GM21619 (cell line): ENCODE measurements at regions not wholly inside any gene's neighbourhood (a gene's known extent, or its start where the extent isn't known, plus 50 kb on each side); places are given as distances from the start of the nearest gene placed in this dataset.

Source experiments
- ATAC-seq: cut with Tn5 transposase; IDR thresholded peaks from one replicate; pipeline ENCODE4 v1.9.1; 2021; ENCODE audit not compliant: unreplicated experiment

DNA sequence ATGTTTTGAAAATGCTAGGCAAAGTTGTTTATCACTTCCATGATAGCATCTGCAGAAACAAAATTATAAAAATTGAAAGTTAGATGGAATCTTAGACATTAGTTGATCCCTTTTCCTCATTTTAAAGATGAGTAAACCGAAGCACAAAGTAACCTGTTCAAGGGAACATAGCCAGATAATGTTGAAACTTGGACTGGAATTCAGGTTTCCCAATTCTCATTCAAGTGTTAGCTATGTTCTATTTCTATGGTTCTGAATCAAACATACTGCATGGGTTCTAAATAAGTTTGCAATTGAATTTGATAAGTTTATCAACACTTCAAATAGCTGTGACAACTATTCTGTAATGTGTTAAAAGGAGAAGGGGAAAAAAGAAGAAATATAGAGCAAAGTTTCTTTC lies 122.4 kb upstream of the SOX5 start:
- ATAC-seq, result no peak

DNA sequence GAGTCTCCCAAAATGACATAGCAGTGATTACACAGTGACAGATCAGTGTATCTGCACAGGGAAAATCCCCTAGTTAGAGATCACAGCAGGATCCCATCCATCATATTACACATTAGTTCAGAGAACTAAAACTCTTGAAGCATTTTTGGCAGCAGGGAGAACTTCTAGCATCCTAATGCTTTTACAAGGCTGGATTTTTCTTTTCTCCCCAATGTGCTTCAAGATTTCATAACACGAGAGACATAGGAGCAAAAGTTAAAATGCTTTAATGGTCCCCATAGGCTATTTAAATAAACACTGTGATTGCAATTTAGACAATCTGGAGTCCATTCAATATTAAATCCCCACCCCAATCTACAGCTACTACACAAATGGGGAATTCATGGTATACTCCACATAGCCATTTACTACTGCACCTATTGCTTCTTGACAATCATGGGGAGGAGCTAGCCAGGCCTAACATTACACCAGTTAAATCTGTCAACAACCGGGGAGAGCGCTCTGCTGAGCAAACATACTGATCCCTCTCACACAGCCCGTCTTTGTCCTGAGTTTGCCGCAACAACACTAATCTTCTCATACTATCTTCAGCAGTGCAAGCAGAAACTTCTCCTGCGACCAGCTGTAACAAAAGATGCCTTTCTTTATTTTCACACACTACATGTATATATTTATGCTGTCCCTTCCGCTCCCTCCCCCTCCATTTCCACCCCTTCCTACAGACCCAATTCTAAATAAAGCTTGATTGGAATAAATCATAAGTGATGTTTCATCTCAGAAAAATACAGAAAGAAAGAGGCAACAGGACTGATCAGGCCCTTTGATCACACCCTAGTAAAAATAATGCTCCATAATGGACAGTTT lies 120.3 kb upstream of the SOX5 start:
- ATAC-seq, result no peak

DNA sequence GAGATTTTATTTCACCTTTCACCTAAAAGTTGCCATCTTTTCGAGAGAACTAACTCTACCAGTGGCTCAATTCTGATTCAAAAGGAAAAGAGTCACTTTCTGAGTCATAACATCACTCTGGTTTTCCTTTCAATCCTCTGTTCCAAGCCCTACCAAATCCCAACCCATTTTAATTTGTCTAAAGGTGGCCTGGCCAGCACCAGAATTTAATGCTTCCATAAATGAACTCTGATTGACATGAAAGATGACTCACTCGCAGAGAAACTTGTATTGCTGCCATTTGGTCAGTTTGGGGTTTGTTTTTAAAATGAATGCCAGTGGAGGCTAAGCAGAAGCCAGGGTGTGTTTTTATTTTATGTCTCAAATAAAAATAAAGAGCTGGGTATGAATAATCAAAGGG lies 117.4 kb upstream of the SOX5 start:
- ATAC-seq, result no peak

DNA sequence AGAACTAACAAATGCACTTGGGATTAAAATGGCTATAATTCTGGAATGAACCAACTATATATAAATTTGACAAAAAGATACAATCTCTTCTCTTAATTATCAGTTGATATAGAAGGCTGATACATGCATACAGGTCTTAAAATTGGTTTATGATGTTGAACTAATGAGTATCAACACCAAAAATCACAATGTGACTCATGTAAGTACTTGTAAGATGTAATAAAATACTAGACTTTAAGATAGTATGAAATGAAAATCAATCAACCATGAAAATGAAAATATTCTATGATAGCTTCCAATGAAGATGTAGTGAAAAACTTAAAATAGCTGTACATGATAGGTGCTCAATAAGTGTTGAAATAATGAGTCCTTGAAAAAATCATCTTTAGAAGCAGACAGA lies 116.6 kb upstream of the SOX5 start:
- ATAC-seq, result no peak

DNA sequence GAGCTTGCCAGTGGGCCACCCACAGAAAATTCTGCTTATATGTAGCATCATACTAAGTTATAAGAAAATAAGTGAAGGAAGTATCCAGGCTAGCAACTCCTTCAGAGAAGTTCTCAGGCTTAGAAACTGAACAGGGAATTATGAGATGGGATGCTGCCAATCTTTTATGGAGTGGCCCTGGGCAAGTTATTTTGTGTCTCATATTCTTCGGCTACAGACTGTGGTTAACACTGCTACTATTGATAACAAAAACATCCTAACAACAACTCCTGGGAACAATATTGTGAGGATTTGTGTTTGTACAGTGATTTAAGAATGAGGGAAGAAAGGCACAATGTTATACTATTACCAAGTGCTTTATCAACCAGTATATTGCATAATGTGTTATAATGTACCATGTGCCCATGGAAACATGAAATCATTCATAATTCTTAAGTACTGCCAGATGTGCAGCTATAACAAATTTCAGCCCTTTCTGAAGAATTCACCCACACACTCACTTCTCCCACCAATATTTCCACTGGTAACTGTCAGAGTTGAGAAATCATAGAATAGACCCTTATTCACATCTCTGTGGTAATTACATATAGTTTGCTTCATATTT lies 113.3 kb upstream of the SOX5 start:
- ATAC-seq, result no peak

DNA sequence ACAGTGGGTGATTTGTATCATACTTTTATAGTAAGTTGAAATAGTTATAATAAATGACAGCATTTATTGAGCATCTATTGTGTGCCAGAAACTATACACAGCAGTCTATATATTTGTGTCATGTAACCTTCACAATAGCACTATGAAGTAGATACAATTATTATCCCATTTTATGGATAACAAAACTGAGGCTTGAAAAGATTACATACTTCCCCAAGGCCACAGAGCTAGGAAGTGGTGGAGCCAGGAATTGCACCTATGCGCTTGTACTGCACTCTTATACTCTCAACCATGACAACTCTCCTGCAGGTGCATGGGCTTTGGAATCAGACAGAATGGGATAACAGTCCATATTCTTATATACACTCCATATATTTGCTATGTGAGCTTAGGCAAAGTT lies 110.6 kb upstream of the SOX5 start:
- ATAC-seq, result no peak

DNA sequence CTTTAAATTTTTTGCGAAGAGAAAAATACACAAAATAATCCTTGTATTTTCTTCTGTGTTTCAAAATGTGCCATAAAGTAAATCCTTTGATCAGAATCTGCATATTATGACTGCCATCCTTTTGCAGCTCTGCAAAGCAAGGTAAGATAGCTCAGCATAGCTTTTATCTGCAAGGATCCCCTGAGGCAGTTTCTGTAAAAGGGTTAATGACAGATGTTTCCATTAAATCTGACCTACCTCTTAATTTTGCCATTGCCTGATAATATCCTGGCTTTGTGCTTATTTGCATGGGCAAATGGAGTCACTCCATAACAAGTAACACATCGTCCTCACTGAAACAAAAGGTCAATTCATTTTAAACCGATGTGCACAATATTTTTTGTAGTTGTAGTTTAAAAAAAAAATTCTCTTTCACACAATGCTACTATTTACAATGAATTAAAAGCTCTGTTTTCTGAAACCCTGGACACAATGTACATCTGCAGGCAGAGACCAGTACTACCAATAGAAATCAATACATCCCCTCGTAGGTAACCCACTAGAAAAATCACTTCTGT lies 108.5 kb upstream of the SOX5 start:
- ATAC-seq, result no peak

DNA sequence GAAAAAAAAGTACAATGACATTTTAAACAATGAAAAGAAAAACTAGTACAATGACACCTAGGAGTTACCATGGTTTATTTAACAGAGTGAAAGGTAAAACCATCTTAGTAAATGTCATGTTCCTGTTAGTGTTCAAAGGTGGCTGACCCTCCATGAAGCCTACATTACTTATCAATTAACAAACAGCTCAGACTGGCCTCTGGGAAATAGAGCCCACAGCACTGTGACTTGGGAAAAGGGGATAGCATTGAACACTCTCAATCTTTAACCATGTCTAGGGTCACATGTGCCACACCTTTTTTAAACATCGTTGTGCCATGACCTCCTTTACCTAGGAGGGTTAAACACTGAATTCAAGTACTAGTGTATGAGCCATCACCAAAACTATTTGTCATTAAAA lies 106.3 kb upstream of the SOX5 start:
- ATAC-seq, result no peak

DNA sequence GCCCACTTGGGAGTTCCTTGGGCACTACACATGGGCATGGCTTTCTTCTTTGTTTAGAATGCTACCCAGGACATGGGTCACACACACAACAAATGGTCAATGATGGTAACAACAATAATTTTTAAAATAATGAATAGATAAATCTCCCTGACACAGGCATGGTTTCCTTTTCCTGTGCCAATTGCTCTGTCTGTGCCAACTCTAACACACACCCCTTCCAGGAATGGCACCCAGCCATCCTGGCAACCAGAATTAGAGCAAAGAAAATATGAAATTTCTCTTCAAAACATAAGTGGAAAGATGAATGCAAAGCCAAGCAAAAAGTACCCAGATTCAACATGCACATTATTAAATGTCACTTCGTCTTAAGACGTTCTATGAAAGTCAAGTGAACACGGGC lies 104.9 kb upstream of the SOX5 start:
- no peak for ATAC-seq

DNA sequence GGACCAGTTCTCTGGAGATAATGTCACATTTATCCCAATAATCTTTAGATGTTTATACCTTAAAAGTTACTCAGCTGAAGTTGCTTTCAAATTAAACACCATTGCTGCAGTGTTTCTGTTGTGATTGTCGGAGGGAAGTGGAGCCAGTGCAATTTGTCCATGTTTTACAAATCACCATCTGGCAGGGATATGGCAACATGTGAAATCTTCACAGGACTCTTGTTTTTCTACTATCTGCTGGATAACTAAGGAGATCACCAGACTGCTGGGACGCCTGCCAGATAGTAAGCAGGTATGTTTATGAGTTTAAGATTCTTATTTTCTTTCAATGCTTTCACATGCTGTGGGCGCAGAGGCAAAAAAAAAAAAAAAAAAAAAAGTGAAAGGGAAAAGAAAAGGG lies 100.3 kb upstream of the SOX5 start:
- ATAC-seq, result no peak

DNA sequence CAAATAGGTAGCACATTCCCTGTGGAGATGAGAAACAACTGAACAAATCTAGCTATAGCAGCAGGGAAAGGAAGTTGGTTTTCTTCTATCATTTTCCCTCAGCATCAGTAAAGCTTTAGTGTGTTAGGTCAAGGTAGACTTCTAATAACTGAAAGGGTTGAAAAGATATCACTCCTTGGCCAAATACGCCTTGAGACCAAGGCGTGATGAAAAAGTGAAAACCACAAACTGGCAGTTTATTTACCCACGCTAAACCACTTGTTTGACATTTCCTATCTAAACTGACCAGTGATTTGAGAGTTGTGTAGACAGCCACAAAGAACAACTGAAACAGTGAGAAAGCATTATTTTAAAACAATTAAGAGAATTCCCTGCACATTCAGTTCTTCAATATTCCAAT lies 99.6 kb upstream of the SOX5 start:
- ATAC-seq, result no peak

DNA sequence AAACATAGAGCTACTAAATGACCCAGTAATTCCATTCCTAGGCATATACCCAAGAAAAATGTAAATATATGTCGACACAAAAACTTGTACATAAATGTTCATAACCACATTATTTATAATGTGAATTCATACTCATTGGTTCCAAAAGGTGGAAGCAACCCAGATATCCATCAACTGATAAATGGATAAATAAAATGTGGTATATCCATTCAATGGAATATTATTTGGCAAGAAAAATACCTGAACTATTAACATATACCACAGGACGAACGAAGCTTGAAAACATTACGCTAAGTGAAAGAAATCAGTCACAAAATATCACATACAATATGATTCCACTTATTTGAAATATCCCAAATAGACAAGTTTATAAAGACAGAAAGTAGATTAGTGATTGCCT lies 99.0 kb upstream of the SOX5 start:
- no peak for ATAC-seq

DNA sequence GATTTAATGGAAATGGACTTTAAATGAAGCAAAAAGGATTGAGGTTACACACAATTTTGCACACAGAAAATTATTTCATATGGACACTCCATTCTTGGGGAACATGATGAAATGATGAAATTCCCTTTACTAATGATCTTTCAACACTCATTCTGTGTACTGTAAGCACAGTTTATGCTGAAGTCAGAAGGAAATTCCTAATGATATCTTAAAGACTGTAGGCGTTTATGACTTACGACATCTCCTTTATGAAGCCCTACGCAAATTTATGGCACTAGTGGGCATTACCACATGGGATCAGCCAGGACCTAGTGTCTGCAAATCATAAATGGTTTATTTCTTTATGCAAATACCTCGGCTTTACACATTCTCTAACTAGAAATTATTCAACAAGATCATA lies 97.9 kb upstream of the SOX5 start:
- no peak for ATAC-seq

DNA sequence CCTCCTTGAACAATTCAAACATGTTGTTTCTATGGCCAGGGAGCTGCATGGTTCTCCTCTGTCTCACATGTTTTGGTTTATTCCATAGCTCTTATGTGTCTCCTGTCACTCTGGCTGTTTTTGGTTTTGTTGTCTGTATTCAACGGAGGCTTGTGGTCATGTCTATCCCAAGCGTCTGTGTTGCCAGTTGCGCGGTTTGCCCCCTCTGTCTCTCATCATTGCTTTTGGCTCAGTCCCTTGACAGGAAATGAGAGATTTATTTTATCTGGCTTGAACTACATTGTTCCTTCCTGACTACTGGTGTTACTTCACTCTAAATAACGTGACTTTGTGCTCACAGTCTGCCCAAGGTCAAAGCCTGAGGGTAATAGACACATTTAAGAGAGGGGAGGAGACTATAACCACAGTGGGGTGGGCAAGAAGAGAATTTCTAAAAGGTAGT lies 96.4 kb upstream of the SOX5 start:
- no peak for ATAC-seq

DNA sequence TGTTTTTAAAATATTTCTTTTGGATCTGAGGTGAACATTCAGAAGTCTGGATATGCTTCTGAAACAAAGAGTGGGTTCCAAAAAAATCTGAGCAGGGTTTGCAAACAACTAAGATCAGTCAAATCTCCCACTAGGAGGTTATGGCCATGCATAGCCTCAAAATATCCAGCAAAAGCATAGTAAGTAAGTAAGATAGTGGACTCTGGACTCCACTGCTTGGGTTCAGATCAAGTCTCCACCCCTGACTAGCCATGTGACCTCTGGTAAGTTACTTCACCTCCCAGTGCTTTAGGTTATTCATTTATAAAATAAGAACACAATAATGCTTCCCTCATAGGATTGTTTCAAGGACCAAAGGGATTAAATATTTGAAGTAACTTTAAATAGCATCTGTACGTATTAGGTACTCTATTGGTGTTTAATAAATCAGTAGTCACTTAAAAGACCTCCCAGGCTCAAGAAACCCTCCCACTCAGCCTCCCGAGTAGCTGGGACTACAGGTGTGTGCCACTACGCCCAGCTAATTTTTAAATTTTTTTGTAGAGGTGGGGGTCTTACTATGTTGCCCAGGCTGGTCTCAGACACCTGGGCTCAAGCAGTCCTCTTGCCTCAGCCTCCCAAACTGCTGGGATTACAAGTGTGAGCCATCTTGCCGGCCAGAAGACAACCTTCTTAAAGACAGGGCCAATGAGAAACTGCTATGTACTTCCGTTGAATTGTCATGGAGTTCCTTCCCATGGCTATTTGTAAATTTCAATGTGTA lies 95.7 kb upstream of the SOX5 start:
- no peak for ATAC-seq

DNA sequence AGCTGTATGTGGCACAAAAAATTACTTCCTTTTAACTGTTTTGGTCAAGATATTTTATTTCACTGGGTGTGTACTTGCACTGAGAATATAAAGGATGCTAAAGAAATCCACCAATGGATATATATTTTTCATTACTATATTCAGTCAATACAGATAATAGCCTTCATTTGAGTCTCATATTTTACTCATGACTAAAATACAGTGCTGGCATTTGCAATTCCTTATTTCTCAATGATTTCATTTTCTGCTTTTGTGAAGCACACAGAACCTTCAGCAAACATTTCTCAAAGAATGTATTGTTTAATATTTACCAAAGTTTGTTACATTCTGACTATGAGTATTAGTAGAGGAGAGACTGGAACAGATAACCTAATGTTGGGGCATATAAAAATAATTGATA lies 93.2 kb upstream of the SOX5 start:
- ATAC-seq, result no peak

DNA sequence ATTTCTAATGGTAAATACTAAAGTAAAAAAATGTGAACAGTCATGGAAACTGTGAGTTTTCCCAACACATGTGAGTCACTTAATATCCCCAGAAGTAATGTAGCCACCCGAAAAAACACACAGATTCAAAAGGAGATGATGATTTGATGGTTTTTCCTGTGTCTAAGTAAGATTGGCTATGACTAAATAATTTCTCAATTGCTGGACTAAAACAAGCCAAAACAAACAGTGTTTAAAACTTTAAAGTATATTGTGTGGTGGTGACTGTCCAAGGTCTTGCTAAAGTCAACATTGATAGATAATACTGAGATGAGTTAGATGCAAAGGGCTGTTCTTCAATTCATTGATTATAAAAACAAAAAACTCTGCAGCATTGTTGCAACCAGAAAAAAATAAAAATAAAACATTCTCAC lies 89.6 kb upstream of the SOX5 start:
- no peak for ATAC-seq

DNA sequence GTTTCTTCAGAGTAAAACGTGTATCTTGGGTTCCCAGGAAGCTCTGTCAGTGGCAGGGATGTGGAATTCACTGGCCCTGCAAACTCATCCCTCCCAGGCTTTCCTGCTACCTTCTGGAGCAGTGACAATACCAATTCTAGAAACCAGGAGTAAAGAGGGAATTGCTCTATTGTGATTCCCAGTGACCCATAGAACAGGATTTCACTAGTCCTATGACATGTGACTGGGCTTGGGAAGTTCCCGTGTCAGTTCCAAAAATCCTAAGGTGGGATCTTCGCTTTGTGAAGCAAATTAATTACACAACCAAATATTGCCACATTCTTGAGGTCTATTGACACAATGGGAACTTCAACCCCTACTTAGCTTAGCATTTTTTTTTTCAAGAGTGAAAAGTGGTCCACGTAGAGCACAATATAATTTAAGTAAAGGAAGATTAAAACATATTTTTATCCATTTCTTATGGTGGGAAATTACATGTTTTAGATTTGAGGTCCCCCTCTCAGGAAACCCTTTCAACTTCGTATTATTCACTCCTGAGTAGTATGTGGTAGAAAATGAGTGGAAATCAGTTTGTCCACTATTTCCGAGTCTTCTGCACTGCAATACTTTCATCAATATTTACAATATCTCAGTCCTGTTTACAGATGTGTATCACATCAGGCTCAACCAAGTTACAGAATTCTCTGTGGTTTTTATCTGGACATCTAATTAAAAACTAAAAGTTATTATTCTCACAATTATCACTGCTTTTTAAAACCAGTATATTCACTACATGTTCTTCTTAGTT lies 88.9 kb upstream of the SOX5 start:
- ATAC-seq, result no peak

DNA sequence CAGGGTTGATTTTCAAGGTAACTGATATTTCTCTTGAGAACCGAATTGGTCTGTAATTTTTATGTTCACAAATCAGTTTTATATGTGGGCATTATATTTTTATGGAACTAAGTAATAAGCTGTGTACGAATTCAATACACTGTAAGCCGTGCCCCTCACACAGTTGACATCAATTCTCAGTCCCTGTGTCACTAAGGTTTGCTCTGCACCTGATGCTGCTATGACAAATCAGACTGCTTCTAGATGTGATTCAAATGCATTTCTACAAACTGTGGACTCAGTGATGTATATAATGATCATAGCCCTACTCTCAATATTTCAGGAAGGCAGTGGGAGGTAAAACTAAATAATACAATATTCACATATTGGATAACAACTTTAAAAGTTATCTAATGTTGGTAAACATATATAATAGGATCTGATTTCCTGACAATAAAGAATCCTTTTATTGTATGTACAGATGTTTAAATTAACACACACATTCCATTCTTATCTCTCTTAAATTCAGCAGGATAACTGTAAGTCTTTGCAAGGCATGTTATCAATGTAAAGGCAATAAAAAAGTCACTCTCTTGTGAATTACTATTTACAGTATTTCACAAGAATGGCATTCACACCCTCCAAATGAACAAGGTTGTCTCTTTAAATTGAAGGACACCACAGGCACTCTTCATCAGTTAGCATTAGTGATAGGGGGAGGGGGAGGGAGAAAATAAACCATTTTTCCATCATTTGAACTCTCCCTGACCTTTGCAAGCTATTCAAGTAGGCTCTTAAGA lies 87.2 kb upstream of the SOX5 start:
- ATAC-seq, result no peak

DNA sequence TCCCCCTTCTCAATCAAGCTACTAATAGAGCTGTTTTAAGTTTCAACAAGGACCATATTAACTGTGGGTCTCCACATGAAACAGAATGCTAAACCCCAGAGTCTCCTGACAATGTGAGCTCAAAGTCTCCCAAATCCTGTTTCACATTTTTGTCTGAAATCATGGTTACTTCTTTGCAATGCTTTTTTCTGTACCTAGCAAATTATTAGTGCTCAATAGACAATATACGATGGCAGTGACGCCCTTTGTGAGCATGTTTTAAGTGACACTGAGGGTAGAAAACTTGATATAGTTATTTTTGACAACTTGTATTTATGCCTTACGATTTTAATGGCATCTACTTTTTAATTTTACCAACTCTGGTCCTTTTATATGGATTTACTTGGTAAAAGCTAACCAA lies 85.4 kb upstream of the SOX5 start:
- ATAC-seq, result no peak
